ENCODE measurements at regions not wholly inside any gene's neighbourhood (a gene's known extent, or its start where the extent isn't known, plus 50 kb on each side); places are given as distances from the start of the nearest gene placed in this dataset.

- Histone ChIP-seq H3K4me3 (ENCODE audit: insufficient read depth in 1 of 2, low read depth in 1 of 2, low read length in 2 of 2) (no peak overlapping the region), H3K36me3 (ENCODE audit: control insufficient read depth in 1 of 2, insufficient read depth in 2 of 2, low read depth in 1 of 2, low read length in 2 of 2) (no peaks in the 10 kb centered on the region), H3K4me2 (ENCODE audit: low read length, poor library complexity, severe bottlenecking) (no peak overlapping the region), H4K8ac (ENCODE audit: low read length) (no peak overlapping the region), H3K4me1 (ENCODE audit: control insufficient read depth, insufficient read depth, low read depth, low read length) (no peaks in the 10 kb centered on the region), H2BK12ac (ENCODE audit: low read length in 2 of 2) (no peak overlapping the region), H3K18ac (ENCODE audit: low read depth in 1 of 2, low read length in 2 of 2) (no peak overlapping the region), H3K27me3 (ENCODE audit: control insufficient read depth in 1 of 2, insufficient read depth in 1 of 2, low read length in 2 of 2) (peaks cover 0 to 6% of the 10 kb centered on the region in 2 experiments), H3K23ac (ENCODE audit: low read length in 2 of 2) (no peak overlapping the region), H3K9me3 (ENCODE audit: control insufficient read depth, low read length) (peaks cover 3% of the 10 kb centered on the region), H2AFZ (ENCODE audit: low read depth, low read length) (no peak overlapping the region), H2BK5ac (ENCODE audit: low read depth, low read length, poor library complexity, severe bottlenecking) (no peak overlapping the region), H2BK120ac (ENCODE audit: low read depth, low read length) (no peak overlapping the region), H3K4ac (ENCODE audit: low read depth in 1 of 2, low read length in 2 of 2) (no peak overlapping the region), H4K91ac (ENCODE audit: low read length) (no peak overlapping the region), H2BK15ac (ENCODE audit: low read depth, poor library complexity, severe bottlenecking) (no peak overlapping the region), H3K79me1 (replicated peaks; ENCODE audit: low read length, poor library complexity, severe bottlenecking) (no peaks in the 10 kb centered on the region), H2AK5ac (ENCODE audit: low read length, severe bottlenecking) (no peak overlapping the region), H3K9ac (ENCODE audit: low read length) (no peak overlapping the region), H3K14ac (ENCODE audit: low read length in 2 of 2) (no peak overlapping the region), H3K27ac (ENCODE audit: low read length, poor library complexity, severe bottlenecking) (no peak overlapping the region)
- WGBS = 78% methylated on average over 5 of the region's 6 CpGs
- DNase-seq = no peak
These were observed 102.8 kb downstream of the MAF start for GRCh38 chr16:79497606-79498350.

GRCh38 chr16:79493911-79494310, 106.6 kb downstream of the MAF start:
- no peak overlapping the region for H3K4ac ChIP-seq (ENCODE audit: low read depth in 1 of 2, low read length in 2 of 2)
- no peaks in the 10 kb centered on the region for H3K4me1 ChIP-seq (ENCODE audit: control insufficient read depth, insufficient read depth, low read depth, low read length)
- H2BK120ac ChIP-seq (ENCODE audit: low read depth, low read length) = no peak overlapping the region
- H3K4me2 ChIP-seq (ENCODE audit: low read length, poor library complexity, severe bottlenecking) = no peak overlapping the region
- no peak overlapping the region for H3K18ac ChIP-seq (ENCODE audit: low read depth in 1 of 2, low read length in 2 of 2)
- H4K91ac ChIP-seq (ENCODE audit: low read length) = no peak overlapping the region
- H3K9ac ChIP-seq (ENCODE audit: low read length) = no peak overlapping the region
- no peaks in the 10 kb centered on the region for H3K79me1 ChIP-seq (replicated peaks; ENCODE audit: low read length, poor library complexity, severe bottlenecking)
- H3K23ac ChIP-seq (ENCODE audit: low read length in 2 of 2) = no peak overlapping the region
- no peak overlapping the region for H4K8ac ChIP-seq (ENCODE audit: low read length)
- H2AK5ac ChIP-seq (ENCODE audit: low read length, severe bottlenecking) = no peak overlapping the region
- no peaks in the 10 kb centered on the region for H3K36me3 ChIP-seq (ENCODE audit: control insufficient read depth in 1 of 2, insufficient read depth in 2 of 2, low read depth in 1 of 2, low read length in 2 of 2)
- no peak overlapping the region for H2BK5ac ChIP-seq (ENCODE audit: low read depth, low read length, poor library complexity, severe bottlenecking)
- H2BK12ac ChIP-seq (ENCODE audit: low read length in 2 of 2) = no peak overlapping the region
- H2AFZ ChIP-seq (ENCODE audit: low read depth, low read length) = no peak overlapping the region
- no peak overlapping the region for H3K14ac ChIP-seq (ENCODE audit: low read length in 2 of 2)
- no peaks in the 10 kb centered on the region for H3K9me3 ChIP-seq (ENCODE audit: control insufficient read depth, low read length)
- no peak overlapping the region for H3K4me3 ChIP-seq (ENCODE audit: insufficient read depth in 1 of 2, low read depth in 1 of 2, low read length in 2 of 2)
- no peak for DNase-seq
- H2BK15ac ChIP-seq (ENCODE audit: low read depth, poor library complexity, severe bottlenecking) = no peak overlapping the region
- 81% methylated on average over 2 of the region's 2 CpGs for WGBS
- no peak overlapping the region for H3K27ac ChIP-seq (ENCODE audit: low read length, poor library complexity, severe bottlenecking)
- peaks cover 0 to 7% of the 10 kb centered on the region in 2 experiments for H3K27me3 ChIP-seq (ENCODE audit: control insufficient read depth in 1 of 2, insufficient read depth in 1 of 2, low read length in 2 of 2)

GRCh38 chr16:79492036-79492435, 108.5 kb downstream of the MAF start:
- Histone ChIP-seq H3K4me1 (ENCODE audit: control insufficient read depth, insufficient read depth, low read depth, low read length) (no peaks in the 10 kb centered on the region), H2BK12ac (ENCODE audit: low read length in 2 of 2) (no peak overlapping the region), H3K14ac (ENCODE audit: low read length in 2 of 2) (no peak overlapping the region), H2AK5ac (ENCODE audit: low read length, severe bottlenecking) (no peak overlapping the region), H3K9ac (ENCODE audit: low read length) (no peak overlapping the region), H2AFZ (ENCODE audit: low read depth, low read length) (no peak overlapping the region), H3K27me3 (ENCODE audit: control insufficient read depth in 1 of 2, insufficient read depth in 1 of 2, low read length in 2 of 2) (peaks cover 0 to 7% of the 10 kb centered on the region in 2 experiments), H3K4me3 (ENCODE audit: insufficient read depth in 1 of 2, low read depth in 1 of 2, low read length in 2 of 2) (no peak overlapping the region), H3K4me2 (ENCODE audit: low read length, poor library complexity, severe bottlenecking) (no peak overlapping the region), H3K18ac (ENCODE audit: low read depth in 1 of 2, low read length in 2 of 2) (no peak overlapping the region), H3K4ac (ENCODE audit: low read depth in 1 of 2, low read length in 2 of 2) (no peak overlapping the region), H4K91ac (ENCODE audit: low read length) (no peak overlapping the region), H3K9me3 (ENCODE audit: control insufficient read depth, low read length) (no peaks in the 10 kb centered on the region), H2BK120ac (ENCODE audit: low read depth, low read length) (no peak overlapping the region), H3K36me3 (ENCODE audit: control insufficient read depth in 1 of 2, insufficient read depth in 2 of 2, low read depth in 1 of 2, low read length in 2 of 2) (no peaks in the 10 kb centered on the region), H3K23ac (ENCODE audit: low read length in 2 of 2) (no peak overlapping the region), H4K8ac (ENCODE audit: low read length) (no peak overlapping the region), H3K79me1 (replicated peaks; ENCODE audit: low read length, poor library complexity, severe bottlenecking) (no peaks in the 10 kb centered on the region), H2BK5ac (ENCODE audit: low read depth, low read length, poor library complexity, severe bottlenecking) (no peak overlapping the region), H2BK15ac (ENCODE audit: low read depth, poor library complexity, severe bottlenecking) (no peak overlapping the region), H3K27ac (ENCODE audit: low read length, poor library complexity, severe bottlenecking) (no peak overlapping the region)
- 85% methylated on average over 10 of the region's 10 CpGs for WGBS
- no peak for DNase-seq

- no peak overlapping the region for H3K14ac ChIP-seq (ENCODE audit: low read length in 2 of 2)
- no peaks in the 10 kb centered on the region for H3K9me3 ChIP-seq (ENCODE audit: control insufficient read depth, low read length)
- no peaks in the 10 kb centered on the region for H3K79me1 ChIP-seq (replicated peaks; ENCODE audit: low read length, poor library complexity, severe bottlenecking)
- 73% methylated on average over 1 of the region's 3 CpGs for WGBS
- H4K91ac ChIP-seq (ENCODE audit: low read length) = no peak overlapping the region
- no peak overlapping the region for H3K23ac ChIP-seq (ENCODE audit: low read length in 2 of 2)
- H3K4me2 ChIP-seq (ENCODE audit: low read length, poor library complexity, severe bottlenecking) = no peak overlapping the region
- H2AK5ac ChIP-seq (ENCODE audit: low read length, severe bottlenecking) = no peak overlapping the region
- H3K27me3 ChIP-seq (ENCODE audit: control insufficient read depth in 1 of 2, insufficient read depth in 1 of 2, low read length in 2 of 2) = peaks cover 4 to 9% of the 10 kb centered on the region in 2 experiments
- H2AFZ ChIP-seq (ENCODE audit: low read depth, low read length) = no peak overlapping the region
- no peak overlapping the region for H2BK12ac ChIP-seq (ENCODE audit: low read length in 2 of 2)
- no peaks in the 10 kb centered on the region for H3K36me3 ChIP-seq (ENCODE audit: control insufficient read depth in 1 of 2, insufficient read depth in 2 of 2, low read depth in 1 of 2, low read length in 2 of 2)
- no peak overlapping the region for H2BK120ac ChIP-seq (ENCODE audit: low read depth, low read length)
- no peak overlapping the region for H2BK15ac ChIP-seq (ENCODE audit: low read depth, poor library complexity, severe bottlenecking)
- H4K8ac ChIP-seq (ENCODE audit: low read length) = no peak overlapping the region
- DNase-seq = no peak
- H3K4me1 ChIP-seq (ENCODE audit: control insufficient read depth, insufficient read depth, low read depth, low read length) = no peaks in the 10 kb centered on the region
- no peak overlapping the region for H3K9ac ChIP-seq (ENCODE audit: low read length)
- H3K4me3 ChIP-seq (ENCODE audit: insufficient read depth in 1 of 2, low read depth in 1 of 2, low read length in 2 of 2) = no peak overlapping the region
- no peak overlapping the region for H3K27ac ChIP-seq (ENCODE audit: low read length, poor library complexity, severe bottlenecking)
- no peak overlapping the region for H3K18ac ChIP-seq (ENCODE audit: low read depth in 1 of 2, low read length in 2 of 2)
- no peak overlapping the region for H2BK5ac ChIP-seq (ENCODE audit: low read depth, low read length, poor library complexity, severe bottlenecking)
- H3K4ac ChIP-seq (ENCODE audit: low read depth in 1 of 2, low read length in 2 of 2) = no peak overlapping the region
These were observed 115.5 kb downstream of the MAF start for GRCh38 chr16:79485020-79485419.
